GM21423 (cell line): ENCODE measurements at regions not wholly inside any gene's neighbourhood (a gene's known extent, or its start where the extent isn't known, plus 50 kb on each side); places are given as distances from the start of the nearest gene placed in this dataset.
"Not testable (repeated sequence)": the region's sequence is repeated elsewhere in the genome, so short reads cannot be mapped to it uniquely, and the experiment has no call there.

Experiments used
- ATAC-seq: cut with Tn5 transposase; IDR thresholded peaks from one replicate; pipeline ENCODE4 v1.9.1; 2021; ENCODE audit warnings: mild to moderate bottlenecking, moderate library complexity; ENCODE audit not compliant: unreplicated experiment

DNA sequence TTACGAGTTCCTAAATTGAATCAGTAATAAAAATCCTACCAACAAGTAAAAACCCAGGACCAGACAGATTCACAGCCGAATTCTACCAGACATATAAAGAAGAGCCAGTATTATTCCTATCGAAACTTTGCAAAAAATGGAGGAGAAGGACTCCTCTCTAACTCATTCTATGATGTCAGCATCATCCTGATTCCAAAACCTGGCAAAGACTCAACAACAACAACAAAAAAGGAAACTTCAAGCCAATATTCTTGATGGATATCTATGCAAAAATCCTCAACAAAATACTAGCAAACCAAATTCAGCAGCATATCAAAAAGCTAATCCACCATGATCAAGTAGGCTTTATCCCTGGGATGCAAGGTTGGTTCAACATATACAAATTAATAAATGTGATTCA, 84.6 kb upstream of the ADRB2 start:
- not testable (repeated sequence) for ATAC-seq

- ATAC-seq = not testable (repeated sequence)
Measured at GRCh38 chr5:148744380-148744779, 82.0 kb upstream of the ADRB2 start.

GRCh38 chr5:148746826-148747535, 79.4 kb upstream of the ADRB2 start:
- ATAC-seq = peak; percentile 94

GRCh38 chr5:148747536-148747906, 78.9 kb upstream of the ADRB2 start:
- no peak for ATAC-seq

GRCh38 chr5:148748702-148749392, 77.6 kb upstream of the ADRB2 start:
- no peak for ATAC-seq

GRCh38 chr5:148750614-148751013, 75.8 kb upstream of the ADRB2 start:
- ATAC-seq = no peak

DNA sequence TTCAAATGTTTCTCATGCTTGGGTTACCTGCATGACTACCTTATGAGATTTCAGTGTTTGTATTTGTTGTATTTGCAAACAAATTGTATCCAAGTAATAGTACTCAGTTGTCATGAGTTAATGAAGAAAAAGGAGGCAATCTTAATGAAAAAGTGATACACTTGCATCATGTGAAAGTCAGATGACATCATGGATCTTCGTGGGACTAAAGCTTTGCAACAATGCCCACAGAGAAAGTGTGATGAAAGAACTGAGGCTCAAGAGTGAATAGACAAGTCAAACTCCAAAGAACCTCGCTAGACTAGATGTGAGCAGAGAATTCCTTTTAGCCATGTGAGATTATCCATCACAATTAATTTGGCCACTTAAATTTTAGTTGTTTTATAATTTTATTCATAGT, 75.4 kb upstream of the ADRB2 start:
- ATAC-seq = no peak

DNA sequence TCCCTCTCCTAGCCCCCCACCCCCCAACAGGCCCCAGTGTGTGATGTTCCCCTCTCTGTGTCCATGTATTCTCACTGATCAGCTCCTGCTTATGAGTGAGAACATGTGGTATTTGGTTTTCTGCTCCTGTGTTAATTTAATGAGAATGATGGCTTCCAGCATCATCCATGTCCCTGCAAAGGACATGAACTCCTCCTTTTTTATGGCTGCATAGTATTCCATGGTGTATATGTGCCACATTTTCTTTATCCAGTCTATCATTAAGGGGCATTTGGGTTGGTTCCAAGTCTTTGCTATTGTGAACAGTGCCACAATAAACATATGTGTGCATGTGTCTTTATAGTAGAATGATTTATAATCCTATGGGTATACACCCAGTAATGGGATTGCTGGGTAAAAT, 74.0 kb upstream of the ADRB2 start:
- ATAC-seq = not testable (repeated sequence)

- ATAC-seq = no peak
Measured at GRCh38 chr5:148759101-148759500, 67.3 kb upstream of the ADRB2 start.

DNA sequence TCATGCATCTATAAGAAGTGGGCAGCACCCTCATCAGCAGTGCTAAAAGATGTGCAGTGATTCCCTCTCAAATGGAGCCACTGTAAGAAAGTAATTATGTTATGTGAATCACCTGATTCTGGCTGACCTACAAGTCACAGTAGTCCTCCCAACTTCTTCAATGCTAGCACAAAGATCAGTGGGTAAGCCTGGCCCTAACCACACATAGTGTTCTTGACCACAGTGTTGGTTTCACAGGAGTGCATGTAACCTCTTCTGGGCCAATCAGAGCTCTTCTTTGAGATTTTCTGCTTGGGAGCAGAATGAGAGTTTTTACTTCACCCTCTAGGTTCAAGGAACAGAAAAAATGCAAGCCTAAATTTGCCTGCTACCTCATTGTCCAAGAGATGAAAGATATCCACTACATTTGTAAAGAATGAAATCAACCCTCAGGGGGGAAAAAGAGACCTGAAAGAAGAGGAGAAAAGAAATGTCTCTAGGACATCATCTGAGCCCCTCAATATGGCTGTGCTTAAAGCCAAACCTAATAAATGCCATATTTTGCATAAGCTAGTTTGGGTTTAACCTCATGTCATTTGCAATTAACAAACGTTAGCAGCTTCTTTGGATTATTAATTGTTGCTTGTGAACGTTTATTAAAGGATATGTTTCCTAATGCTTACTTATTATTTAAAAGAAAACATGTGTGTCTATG, 65.3 kb upstream of the ADRB2 start:
- ATAC-seq = peak; percentile 100

DNA sequence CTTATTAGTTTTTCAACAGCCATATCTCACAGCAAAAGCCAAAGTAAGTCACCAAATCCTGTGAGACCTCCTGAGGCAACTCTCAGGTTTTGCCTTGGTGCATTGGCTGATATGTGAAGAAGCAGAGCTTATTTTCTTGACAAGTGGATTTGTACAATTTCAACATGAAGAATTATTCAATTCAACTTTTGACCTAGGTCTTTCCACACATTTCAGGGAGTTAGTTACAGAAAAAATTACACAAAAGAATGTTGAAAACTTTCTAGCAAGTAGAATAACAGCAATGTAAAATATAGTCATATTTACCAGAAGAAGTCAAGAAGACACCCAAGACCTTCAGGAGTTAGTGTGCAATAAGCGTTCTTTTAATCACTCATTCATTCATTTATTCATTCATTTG, 62.4 kb upstream of the ADRB2 start:
- ATAC-seq = no peak

DNA sequence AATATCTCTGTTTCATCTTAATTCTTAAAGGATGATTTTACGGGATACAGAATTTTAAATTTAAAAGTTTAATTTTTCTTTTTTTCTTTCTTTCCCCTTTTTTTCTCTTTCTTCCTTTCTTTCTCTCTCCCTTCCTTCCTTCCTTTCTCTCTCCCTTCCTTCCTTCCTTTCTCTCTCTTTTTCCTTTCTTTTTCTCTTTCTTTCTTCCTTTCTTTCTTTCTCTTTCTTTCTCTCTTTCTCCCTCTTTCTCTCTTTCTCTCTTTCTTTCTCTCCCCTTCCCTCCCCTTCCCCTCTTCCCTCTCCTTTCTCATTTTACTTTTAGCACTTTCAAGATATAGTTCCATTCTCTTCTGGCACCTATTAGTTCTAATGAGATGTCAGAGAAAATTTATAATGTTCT, 61.4 kb upstream of the ADRB2 start:
- no peak for ATAC-seq

DNA sequence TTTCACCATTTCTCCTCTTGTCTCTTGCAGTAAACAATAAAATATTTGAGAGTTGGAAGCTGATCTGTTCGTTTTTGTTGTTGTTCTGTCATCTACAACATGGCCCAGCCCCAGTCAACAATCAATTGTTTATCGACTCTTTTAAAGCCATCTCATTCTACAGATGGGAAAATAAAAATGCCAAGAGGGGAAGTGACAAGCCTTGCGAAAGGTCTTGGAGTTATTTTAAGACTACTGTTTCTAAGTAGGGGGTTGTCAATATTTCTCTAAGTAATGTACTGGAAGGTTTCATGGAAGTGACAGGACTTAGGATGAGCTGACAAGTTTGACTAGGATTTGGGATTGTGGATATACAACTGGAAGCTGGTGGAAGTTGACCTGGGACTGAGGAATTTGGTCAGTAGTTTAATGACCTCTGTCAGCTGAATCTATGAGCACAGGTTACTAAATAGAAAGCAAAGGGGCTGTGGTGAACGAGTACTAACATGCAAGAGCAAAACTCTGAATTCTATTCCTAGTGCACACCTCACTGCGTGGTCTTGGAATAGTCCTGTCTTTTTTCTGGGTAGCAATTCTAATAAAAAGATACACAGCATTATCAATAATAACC, 57.5 kb upstream of the ADRB2 start:
- no peak for ATAC-seq

DNA sequence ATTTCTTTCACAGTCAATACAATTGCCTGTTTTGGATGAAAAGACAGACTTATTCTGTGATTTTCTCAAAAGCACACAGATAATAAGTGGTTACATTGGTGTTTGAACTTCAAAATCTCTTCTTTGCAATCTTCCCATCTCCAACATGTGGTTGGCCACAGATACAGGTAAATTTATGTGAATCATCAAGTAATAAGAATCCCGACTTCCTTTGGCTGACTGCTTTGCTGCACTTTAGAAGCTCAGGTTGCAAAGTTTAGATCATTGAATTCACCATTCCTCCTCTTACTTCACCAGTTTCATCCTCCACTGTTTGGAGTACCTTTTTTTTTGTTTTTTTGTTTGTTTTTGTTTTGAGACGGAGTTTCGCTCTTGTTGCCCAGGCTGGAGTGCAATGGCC, 56.5 kb upstream of the ADRB2 start:
- ATAC-seq = no peak

DNA sequence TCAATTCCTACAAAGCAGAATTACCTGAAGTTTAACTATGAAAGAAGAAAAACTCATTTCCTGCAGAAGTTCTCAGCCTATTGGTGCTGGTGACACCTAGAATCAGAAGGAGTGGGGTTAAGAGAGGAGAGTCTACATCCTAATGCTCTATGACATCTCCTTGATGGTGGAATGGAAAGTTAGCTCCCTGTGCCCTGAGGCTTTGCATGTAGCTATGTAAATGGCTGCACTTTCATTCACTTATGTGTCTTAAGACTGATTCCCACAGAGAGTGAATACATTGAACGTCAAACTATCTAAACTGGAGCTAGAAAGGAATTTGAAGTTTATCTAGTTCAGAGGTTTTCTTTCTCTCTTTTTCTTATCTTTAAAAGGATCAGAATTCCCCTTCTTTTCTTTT, 52.1 kb upstream of the ADRB2 start:
- no peak for ATAC-seq

- no peak for ATAC-seq
Measured at GRCh38 chr5:148776261-148776660, 50.1 kb upstream of the ADRB2 start.
